NOMO-1 treated with DMSO at 0.1 percent for 48 hours (cell line): ENCODE measurements at regions not wholly inside any gene's neighbourhood (a gene's known extent, or its start where the extent isn't known, plus 50 kb on each side); places are given as distances from the start of the nearest gene placed in this dataset.

ENCODE experiments used
- DNase-seq: peaks from one replicate; lab custom pipeline; 2025; ENCODE audit not compliant: unreplicated experiment; lab: John Stamatoyannopoulos, UW

DNA sequence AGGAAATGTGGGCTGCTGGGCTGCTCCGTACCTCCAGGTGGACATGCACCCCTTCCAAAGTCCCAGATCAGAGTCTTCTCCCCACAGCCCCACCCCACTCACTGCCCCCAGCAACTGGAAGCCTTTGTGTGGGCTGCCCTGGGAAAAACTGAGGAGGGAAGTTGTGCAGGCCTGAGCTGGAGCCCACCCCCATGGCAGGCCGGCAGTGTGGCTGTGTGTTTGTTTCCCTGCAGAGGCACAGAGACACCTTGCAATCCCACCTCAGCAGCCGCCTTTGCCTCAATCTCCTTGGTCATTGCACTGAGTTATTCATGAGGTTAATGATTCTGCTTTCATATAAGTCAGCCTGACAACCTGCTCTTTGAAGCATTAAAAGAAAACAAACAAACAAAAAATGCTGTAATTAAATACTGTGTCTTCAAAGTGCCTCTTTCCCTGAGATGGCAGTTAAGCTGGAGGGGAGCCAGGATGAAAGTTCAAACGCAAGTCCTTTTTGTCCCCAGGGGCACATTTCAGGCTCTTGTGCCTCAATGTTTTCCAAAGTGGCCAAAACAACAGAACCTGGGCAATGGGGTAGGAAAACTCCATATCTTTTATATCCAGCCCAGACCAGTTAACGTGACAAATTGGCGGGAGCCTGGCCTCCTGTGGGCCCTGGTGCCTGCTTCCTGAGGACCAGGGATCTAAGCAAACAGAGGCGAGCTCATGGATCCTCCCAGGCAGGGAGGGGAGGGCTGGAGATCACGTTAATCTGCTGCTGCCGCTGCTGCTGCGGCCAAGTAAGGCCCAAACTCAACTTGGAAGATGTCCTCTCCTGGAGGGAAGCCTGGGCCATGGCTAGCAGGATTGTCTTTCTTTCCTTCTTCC lies 51.9 kb upstream of the TSPAN11 start:
- no peak for DNase-seq

DNA sequence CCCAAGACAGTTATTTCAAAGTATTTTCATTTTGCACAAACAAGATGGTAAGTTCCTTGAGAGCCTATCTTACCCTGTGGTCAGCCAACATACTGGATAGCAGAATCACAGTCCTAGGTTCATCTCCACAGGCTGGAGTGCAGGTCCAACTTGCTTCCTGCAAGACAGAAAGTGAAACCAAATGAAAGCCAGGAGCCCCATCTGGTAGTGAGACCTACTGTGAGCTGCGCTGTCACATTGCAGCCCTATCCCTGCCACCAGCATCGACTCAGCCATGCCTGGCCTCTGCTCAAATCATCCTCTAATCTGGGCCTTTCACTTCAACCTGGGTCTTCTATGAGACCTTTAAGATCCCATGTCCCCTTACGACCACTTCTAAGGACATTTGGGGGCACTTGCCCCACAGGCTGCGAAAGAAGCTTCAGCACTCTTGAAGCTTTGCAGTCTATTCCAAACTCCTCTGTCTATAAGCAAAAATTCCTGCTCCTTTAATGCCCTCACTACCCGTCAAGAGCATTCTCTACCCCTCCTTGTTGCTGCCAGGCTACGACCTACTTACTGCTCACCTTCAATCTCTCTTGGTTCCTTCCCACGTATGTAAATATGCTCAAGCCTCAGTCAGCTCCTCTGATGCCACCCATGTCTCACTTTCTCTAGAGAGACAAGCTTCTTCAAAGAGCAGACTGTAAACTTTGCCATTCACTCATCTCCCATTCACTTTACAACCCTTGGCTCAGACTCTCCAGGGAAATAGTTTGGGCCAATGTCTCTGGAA lies 55.9 kb upstream of the TSPAN11 start:
- DNase-seq = no peak

DNA sequence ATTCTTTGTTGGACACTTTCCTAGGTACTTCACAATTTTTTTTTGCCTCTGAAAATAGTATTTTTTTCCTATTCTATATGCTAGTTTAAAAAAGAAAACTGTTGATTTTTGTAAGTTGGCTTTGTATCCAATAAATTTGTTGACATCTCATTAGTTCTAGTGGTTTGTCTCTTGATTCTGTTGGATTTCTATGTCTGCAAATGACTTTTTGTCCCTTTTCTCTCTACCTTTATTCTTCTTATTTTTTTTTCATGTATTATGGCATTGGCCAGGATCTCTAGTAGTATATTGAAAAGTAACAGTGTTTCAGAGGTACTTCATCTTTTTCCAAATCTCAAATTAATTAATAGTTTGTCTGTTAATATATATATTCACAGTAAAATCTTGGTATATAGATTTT lies 59.1 kb upstream of the TSPAN11 start:
- DNase-seq = no peak

DNA sequence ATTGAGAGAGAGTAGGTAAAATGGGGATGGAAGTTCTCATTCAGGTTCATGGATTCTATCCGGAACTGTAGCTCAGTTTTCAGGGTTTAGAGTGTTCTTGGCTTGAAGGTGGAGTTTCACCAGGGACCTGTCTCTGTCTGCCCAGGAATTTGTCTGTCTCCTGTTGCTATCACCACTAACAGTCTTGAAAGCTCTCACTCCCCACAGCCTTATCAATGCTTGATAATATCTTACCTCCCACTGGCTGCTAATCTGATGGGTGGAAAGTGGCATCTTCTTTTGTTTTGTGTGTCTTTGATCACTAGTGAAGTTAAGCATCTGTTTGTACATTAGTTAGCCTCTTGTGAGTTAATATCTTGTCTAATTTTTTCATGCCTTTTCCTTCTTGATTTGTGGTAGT lies 60.3 kb upstream of the TSPAN11 start:
- DNase-seq = no peak

DNA sequence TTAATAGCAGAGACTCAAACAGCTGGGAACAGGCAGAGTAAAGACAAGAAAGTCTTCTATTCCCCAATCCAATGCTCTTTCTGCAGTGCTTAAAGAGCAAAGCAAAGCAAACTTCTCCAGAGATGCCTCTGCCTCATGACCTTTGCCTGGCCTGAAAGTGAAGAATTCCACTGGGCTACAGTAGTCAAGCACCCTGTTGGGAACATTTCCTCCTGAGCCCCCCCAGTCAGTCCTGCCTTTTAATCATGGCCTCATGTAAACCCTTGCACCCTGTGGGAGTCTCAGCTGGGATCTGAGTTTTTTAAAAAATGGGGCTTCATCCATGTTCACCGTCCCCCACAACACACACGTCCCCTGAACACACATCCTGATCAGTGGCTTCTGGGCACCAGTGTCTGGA lies 62.7 kb upstream of the TSPAN11 start:
- DNase-seq = no peak

DNA sequence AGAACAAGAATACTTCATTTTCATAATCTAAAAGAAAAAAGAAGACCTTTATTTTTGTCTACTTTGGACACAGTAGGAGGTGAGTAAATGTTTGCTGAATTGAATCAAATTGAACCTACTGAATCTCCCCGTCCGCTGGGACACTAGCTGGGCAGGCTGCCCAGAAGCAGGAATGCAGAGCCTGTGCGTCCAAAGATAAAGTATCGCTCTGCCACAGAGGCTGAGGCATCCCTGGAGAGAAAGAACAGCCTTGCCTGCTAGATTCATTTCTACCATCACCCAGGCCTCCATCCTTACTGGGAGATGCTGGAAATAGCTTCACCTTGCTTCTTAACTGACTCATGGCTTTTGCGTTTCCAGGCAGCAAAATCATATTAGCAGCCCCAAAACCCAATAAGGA lies 64.1 kb upstream of the TSPAN11 start:
- no peak for DNase-seq

DNA sequence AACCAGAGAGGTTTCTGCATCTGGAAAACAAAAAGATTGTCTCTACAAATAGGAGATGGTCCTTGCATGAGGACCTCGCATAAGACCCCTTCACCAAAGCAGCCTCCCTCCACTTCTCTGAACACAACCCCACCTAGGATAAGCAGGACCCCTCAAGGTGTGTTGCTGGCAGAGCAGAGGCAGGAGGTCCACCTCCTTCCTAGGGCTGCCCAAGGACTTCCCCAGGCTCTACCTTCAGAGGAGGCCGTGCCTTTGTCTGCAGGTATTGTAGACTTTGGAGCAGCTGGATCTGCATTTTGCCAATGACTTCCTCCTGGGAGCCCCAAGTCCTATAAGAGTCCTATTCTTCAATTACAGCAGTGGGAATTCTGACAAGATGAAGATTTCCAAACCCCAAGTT lies 67.3 kb upstream of the TSPAN11 start:
- no peak for DNase-seq

DNA sequence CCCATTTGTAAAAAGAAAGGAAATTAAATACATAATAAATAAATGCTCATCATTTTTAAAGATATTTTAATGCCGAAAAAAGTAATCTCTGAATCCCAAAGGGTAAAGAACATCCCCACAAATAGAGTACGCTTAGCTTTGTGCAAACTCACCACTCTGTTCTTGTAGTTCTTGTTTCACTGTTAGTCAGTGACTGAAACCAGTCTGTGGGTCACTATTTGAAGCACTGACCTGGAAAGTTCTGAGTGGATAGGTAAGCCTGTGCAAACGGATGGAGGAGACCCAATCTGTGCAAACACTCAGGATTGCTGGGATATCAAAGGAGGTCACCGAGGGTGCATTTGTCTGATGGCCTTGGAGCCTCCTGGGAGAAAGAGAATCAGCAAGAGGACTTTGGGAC lies 68.1 kb upstream of the TSPAN11 start:
- DNase-seq = no peak

DNA sequence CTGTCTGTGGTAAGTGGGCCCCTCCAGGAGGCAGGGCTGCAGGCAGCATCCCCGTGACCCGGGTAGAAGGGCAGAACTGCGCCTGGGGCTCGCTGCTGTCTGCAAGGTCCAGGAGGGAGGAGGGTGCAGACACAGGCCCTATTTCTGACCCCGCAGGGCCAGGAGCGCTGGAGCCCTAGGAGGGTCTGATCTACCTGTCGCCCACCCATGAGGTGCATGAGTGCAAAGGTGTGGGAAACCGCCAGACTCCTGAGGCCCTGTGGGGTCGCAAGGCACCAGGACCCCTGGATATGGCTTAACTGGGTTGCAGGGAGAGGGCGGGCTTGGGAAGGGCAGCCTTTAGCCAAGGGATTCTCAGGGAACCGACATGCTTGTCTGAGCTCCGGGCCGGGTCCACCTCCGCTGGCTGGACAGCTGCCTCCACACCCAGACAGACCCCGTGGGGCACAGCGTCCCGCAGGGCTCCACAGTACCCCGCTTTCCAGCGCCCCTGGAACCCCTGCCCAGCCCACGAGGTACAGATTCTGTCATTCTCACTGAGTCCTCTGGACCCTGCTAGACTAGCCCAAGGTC lies 72.9 kb upstream of the TSPAN11 start:
- DNase-seq = no peak

DNA sequence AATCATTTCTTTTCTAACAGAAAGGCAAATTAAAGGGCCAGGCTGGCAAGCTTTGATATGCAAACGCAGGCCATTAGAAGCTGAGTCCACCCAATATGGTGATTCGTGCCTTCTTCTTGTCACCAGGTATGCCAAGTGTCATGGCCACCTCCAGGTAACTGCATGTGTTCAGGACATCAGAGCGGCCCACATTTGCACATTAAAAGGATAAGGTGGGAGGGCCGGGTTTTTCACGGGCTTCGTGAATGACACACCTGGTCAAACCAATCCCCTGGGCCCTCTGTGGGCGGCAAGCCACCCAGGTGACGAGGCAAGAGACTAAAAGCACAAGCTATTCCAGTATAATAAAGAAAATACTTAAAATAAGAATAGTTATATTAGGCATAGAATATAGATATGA lies 75.9 kb upstream of the TSPAN11 start:
- DNase-seq = no peak

DNA sequence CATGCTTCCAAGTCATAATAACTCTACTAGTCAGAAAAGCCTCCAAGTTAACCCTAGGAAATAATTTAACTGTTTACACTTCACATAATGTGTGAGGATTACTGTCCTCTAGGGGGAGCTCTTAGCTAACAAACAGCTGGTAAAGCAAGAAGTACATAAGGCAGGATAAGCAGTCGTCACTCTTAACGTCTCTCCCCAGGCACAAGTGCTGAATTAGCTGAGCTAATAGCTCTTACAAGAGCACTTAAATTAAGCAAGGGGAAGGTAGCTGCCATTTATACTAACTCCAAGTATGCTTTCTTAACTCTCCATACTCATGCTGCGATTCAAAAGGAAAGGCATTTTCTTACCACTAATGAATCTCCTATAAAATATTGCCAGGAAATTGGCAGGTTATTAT lies 79.3 kb upstream of the TSPAN11 start:
- DNase-seq = peak; percentile 58

DNA sequence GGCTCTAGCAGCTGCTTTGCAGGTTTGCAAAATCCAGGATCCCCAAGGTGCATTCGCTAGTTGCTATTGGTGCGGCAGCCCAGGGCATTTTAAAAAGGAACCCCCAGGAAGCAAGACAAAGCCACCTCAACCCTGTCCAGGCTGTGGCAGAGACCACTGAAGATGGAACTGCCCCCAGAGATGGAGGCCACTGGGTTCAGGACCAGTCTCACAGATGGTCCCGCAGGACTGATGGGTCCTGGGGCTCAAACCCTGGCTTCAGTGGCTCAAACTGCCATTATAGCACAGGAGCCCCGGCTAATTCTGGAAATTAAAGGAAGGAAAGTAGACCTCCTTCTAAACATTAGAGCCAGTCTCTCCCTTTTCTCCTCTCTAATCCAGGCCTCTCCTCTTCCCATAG lies 79.8 kb upstream of the TSPAN11 start:
- no peak for DNase-seq

DNA sequence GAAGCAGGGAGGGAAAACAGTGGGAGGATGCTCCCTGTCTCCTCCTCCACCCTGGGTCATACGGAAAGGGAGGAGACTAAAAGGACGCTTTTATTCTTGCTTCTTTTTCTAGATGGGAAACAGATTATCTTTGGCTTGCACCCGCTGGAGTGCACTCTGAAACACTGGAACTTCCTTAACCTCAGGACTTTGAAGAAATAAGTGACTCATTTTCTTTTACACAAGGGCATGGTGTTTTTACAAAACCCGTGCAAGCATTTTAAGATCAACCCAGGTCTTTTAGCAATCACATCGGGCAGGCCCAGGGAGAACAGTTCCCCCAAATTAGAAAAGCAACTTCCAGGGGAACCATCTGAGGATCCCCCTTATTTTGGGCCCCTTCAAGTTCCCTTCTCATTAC lies 80.9 kb upstream of the TSPAN11 start:
- DNase-seq = peak; percentile 61

DNA sequence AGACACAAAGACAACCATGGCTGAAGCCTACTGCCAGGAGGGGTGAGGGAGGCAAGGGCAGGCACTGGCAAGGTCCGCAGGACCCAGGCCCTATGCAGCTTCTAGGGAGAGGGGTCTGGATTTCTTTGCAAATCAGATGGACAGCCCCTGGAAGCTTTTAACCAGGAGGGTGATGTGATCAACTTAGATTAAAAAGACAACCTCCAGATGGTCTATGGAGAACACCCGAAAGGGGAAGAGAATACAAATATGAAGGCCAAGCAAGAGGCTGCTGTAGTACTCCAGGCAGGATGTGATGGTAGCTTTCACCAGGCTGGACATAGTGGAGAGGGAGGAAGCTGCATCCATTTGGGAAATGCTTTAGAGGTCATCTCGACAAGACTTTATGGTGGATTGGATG lies 83.3 kb upstream of the TSPAN11 start:
- DNase-seq = no peak

DNA sequence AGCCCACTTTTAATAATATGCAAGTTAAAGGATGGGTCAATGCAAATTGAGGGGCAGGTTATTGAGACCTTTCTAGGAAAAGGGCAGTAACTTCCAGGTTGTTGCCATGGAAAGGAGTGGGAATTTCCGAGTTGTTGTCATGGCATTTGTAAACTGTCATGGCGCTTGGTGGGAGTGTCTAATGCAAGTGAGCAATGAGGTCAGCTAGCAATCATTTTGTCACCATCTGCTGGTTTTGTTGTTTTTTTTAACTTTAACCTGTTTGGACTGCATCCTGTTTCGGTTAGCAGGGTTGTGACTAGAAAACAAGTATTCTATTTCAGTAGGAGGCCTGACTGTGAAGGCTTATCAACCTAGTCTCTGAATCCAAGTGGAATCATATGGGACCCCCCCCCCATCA lies 85.8 kb upstream of the TSPAN11 start:
- DNase-seq = no peak

DNA sequence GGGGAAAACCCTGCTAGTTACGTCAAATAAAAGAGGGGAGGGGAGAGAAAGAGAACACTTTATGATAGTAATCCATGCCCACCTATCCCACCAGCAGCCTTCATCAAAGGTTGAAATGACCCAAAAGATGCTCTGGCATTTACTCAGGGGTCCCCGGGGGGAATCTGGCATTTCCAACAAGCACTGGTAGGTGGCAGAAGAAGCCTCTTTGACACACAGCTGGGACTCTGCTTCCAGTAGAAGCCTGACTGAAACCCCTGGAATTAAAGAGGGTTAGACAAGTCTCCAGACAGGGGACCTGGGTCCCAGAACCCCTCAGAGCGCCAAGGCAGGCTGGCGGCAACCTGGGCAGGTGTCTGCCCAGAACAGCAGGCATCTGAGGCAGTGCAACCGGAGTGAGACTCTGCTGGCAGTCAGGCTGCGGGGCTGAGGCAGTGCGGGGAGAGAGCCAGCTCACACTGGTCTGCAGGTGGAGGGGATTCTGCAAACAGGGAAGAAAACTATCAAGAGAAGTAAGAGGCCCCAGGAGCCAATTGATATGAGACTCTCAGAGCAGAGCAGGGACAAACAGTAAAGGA lies 85.0 kb upstream of the CAPRIN2 start:
- no peak for DNase-seq

DNA sequence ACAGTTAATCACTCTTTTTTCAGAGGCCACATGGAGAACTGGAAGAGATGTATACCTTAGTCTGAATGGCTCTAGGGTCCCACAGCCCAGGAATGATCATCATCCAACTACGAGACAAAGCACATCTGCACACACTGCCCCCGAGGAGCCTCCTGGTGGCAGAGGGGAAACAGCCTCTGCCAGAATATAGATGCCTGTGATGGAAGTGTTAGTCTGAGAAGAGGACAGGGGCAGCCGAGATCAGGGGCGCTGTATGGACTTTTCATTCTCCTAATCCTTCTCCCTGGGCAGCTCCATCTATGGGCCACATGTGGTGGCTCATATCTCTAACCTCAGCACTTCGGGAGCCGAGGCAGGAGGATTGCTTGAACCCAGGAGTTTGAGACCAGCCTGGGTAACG lies 82.8 kb upstream of the CAPRIN2 start:
- DNase-seq = no peak

DNA sequence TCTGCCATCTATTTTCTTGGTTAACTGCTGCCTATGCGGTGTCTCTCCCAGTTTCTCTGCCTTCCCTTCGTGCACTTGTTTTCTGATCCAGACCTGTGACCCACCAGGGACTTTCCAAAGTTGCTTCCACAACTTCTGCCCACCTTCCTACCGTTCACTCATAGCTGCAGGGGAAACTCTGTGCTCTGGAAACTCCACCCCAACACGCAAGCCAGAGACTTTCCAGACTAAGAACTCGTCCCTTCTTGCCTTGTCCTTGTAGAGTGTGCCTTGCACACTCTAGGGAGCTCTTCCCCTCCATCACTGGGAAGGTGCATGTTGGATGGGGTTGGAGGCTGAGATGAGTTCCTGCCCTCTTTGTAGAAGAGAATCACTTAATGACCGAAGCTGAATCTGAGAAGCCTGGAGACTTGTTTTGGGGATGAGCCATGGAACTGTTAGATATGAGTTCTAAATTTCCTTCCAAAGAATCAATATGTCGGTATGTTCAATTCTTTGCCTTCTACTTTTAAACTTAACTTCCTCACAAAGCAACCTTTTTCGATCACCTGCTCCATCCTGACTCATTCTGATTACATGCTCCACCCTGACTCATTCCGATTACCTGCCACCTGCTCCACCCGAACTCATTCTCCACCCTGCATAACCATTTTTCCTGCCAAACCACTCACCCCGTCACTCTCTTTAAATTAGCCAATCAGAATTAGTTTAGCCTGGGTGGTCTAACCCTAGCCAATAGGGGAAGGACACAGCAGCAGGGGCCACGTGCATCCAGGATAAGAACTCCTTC lies 82.1 kb upstream of the CAPRIN2 start:
- no peak for DNase-seq

DNA sequence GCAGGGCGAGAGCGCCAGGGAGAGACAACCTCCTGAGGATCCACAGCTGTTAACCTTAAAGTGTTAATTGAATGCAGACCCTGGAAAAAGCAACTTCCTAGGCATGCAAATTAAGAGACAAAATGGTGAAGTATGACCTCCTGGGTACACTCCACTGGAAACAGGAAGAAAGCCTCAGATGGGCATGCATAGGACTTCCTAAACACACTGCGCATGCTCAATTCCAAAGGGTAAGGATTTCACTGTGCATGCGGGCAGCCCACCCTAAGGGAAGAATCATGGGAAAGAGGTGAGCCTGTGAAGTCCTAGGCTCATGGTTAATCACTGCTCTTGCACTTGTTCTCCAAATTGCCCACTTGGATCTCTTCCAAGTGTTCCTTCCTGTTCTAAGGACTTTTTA lies 80.5 kb upstream of the CAPRIN2 start:
- no peak for DNase-seq

DNA sequence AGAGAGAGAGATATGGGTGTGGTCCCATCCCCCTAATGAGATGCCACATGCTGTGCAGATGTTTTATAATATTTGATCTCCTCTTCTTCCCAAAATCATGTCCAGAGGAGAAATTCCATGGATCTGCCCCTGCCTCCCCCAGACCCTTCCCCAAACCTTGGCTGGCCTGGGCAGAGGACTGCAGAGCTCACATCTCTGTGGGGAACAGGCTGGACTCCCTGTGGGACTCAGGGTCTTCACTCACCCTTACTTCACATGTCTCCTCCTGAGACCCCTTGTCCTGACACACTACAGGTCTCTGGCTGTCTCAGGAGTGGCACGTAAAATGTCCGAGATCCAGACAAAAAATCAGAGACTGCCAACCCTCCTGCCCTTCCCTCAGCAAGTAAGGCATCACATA lies 76.0 kb upstream of the CAPRIN2 start:
- DNase-seq = no peak

DNA sequence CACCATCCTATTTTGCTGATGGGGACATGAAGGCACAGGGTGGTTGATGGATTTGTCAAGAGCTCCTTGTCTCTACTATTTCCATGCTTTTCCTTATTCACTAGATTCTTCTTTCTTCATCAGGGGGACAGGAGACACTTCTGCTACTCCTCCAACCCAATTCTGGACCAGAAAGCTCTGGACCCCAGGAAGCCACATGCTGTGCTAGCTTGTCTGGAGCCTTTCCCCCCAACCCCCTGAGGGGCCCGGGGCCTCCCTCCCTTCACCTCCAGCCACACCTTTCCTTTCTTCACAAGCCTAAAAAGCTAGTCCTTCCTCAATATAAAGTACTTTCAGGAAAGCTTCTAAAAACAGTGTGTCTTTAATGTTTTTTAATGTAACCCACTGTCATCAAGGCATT lies 75.1 kb upstream of the CAPRIN2 start:
- DNase-seq = no peak
